ENCODE measurements at regions not wholly inside any gene's neighbourhood (a gene's known extent, or its start where the extent isn't known, plus 50 kb on each side); places are given as distances from the start of the nearest gene placed in this dataset.
"Not testable (repeated sequence)": the region's sequence is repeated elsewhere in the genome, so short reads cannot be mapped to it uniquely, and the experiment has no call there.

DNA sequence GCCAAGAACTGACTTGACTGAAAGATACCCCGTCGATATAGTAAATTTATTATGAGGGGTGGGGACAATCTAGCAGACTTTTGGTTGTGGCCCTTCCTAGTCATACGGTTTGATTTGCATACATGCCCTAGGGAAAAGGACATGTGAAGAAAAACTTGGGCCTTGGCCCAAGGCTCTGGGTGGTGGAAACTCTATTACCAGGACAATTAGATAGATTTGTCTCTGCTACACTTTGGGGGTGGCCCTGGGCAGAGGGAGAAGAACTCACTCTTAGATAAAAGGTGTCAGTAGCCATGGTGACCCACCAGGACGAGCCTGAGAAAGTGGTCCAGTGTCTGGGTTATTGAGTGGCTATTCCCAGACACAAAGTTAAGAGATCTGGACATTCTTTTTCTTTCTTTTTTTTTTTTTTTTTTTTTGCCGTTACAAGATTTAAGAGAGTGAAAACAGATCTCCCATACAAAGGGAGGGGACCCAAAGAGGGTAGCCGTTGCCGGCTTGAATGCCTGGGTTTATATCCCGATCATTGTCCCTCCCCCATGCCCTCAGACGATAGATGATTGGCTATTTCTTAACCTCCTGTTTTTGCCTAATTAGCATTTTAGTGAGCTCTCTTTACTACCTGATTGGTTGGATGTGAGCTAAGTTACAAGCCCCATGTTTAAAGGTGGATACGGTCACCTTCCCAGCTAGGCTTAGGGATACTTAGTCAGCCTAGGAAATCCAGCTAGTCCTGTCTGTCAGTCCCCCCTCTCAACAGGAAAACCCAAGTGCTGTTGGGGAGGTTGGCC lies 96.4 kb upstream of the SMAD3 start:
- DNase-seq: no peak

GRCh38 chr15:66974131-66974530 lies 91.3 kb upstream of the SMAD3 start:
- DNase-seq: not testable (repeated sequence)

DNA sequence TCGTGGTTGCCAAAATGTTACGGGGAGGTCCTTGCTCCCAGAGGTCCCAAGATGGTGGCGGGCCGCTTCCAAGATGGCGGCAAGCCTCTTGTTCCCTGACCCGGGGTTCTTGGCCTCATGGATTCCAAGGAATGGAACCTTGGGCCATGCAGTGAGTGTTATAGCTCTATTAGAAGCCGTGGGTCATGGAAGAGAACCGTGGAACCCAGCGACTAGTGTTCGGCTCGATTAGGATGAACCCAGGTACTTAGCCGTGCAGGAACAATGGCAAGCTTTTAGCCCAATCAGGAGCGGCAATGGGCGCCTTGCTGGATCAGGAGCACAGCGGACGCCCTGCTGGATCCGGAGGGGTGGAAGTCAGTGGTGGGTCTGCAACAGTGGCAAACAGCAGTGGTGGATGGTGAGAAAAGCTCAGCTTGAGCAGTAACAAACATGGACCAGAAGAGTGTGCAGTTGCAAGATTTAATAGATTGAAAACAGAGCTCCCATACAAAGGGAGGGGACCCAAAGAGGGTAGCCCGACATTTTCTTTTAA lies 89.2 kb upstream of the SMAD3 start:
- DNase-seq: not testable (repeated sequence)

DNA sequence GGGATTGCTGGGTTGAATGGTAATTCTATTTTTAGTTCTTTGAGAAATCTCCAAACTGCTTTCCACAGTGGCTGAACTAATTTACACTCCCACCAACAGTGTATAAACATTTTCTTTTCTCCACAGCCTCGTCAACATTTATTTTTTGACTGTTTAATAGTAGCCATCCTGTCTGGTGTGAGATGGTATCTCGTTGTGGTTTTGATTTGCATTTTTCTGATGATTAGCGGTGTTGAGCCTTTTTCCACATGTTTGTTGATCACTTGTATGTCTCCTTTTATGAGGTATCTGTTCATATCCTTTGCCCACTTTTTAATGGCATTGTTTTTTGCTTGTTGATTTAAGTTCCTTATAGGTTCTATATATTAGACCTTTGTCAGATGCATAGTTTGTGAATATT lies 85.1 kb upstream of the SMAD3 start:
- not testable (repeated sequence) for DNase-seq

DNA sequence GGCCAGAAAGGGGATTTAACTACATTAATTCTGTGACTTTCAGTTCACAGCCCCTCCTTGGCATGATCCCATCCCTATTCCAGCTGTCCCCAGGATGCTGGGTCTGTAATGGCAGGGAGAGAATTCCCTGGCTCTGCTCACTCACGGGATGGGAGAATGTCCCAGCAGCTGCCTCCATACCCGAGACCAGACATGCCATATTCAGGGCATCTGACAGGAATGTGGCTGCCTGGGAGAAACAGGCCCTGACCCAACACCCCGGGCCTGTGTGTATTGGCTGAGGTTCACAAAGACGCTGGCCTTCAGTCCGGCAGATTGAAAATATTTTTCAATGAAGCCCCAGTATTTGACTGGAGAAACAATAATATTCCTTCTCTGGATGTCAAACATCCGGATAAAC lies 83.6 kb upstream of the SMAD3 start:
- no peak for DNase-seq

GRCh38 chr15:66982250-66982649 lies 83.2 kb upstream of the SMAD3 start:
- no peak for DNase-seq

- DNase-seq: no peak
These were observed 82.6 kb upstream of the SMAD3 start for GRCh38 chr15:66982816-66983215.

DNA sequence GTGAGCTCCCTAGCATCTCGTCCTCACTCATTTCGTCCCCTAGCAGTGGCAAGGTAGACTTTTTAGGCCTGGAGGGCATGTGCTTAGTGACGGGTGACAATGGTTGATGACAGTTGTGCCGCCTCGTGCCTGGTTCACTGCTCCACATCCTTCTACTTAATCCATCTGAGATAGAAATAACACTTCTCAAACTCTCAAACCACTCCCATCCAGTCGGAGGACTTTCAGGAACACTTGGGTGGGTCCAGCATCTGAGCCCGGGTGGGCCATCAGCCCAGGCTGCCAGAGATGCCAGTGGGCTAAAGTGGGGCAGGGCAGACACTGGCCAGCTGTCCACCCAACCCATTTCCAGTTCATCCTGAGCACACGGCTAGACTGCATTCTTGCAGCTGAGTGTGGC lies 79.7 kb upstream of the SMAD3 start:
- DNase-seq: no peak

DNA sequence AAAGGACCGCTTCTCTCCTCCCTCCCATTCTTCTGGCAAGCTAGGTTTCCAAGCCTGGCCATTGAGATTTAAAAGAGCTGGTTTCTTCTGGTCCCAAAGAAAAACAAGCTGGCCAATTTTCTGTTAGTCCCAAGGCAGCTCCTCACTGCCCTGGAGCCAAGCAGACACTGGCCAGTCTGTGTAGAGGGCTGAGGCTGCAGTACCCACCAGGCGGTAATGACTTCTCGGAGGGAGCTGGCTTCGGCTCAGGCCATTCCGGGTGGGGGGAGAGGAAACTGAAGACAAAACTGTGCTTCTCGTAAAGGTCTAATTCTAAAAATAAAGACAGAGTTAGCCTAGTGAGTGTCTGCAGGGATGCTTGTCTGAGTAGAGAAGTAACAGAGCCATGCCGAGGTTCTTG lies 78.5 kb upstream of the SMAD3 start:
- no peak for DNase-seq

DNA sequence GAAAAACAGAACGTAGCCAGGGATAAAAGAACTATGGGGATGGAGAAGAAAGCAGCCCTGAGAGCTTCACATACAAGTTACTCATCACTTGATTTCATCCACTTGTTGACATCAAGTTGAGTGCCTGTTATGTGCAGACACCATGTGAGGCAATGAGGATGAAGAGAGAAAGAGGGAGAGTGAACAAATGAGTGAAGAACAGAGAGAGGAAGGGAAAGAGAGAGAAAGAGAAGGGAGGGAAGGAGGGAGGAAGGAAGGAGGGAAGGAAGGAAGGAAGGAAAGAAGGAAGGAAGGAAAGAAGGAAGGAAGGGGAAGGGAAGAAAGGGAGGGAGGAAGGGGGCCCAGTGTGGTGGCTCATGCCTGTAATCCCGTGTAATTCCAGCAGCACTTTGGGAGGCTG lies 72.3 kb upstream of the SMAD3 start:
- DNase-seq: no peak

DNA sequence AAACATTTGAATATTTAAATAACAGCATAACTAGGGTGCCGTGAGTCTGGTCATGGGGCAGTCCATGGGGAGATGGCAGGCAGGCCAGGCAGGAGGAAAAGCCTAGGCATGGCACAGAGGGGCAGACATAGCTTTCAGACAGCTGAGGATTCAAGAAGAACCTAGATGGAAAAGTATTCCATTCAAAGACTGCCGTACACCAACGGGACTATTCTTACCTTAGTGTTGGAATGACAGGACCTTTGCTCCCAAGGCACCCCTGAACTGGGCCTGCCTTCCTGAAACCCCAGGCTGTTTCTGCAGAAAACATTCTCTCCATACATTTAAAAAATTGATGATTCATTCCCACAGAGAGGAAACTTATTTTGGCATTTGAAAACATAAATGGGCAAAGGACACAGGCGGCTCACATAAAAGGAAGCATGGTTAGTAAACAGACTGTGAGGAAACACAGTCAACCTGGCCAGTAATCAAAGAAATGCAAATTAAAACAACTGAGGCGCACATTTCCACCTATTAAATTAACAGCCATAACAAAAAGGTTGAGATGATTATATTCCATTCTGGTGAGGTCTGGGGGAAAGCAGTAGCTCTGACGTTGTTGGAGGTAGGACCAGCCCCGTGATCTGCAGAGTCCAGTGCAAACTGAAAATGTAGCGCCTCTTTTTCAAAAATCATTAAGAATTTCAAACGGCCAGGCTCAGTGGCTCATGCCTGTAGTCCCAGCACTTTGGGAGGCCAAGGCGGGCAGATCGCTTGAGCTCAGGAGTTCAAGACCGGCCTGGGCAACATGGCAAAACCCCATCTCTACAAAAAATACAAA lies 71.3 kb upstream of the SMAD3 start:
- DNase-seq: no peak

DNA sequence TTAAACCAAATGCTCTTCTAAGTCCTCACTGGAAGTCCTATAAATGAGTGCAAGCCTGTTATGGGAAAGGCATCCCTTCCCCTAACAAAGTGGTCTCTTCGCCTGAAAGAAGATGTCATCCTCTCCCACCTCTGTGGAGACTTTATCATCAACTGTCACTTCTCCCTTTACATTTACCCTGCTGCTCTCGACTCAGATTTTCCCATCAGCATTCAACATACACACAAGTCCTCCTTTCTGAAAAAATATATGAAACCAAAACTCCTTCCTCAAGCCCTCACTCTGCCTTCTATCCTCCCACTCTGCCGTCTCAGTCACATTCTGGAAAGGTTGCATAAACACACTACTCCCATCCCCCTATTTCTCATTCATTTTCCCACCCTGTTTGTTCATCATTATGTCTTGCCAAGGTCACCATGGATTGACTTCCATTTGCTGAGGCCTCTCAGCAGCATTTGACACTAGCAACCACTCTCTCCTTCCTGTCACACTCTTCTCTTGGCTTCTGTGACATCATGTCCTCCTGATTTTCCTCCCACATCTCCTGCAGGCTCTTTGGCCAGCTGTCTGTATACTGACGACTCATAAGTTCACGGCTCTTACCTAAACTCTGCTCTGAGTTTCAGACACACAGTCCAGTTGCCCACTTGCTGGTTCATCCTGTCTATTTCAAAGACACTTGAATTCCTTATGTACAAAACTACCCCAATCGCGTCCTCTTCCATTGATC lies 70.3 kb upstream of the SMAD3 start:
- DNase-seq: no peak

- DNase-seq: no peak
These were observed 69.3 kb upstream of the SMAD3 start for GRCh38 chr15:66996094-66996493.

DNA sequence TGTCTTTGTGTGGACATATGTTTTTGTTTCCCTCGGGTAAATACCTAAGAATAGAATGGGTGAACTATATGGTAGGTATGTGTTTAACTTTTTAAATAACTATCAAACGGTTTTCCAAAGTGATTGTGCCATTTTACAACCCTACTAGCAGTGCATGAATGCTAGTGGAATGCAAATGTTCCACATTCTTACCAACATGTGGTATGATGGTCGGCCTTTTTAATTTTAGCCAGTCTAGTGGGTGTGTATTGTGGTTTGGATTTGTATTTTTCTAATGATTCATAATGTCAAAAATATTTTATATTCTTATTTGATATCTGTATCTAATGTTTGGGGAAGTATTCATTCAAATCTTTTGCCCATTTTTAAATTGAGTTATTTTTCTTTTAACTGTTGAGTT lies 68.2 kb upstream of the SMAD3 start:
- no peak for DNase-seq

DNA sequence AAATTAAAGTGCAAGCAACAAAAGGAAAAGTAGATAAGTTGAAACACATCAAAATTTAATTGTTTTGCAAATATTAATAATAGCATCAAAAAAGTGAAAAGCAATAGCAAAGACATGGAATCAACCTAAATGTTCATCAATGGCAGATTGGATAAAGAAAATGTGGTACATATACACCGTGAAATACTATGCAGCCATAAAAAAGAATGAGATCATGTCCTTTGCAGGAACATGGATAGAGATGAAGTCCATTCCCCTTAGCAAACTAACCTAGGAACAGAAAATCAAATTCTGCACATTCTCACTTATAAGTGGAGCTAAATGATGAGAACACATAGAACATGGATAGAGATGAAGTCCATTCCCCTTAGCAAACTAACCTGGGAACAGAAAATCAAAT lies 67.2 kb upstream of the SMAD3 start:
- DNase-seq: not testable (repeated sequence)

GRCh38 chr15:66999046-66999968 lies 66.1 kb upstream of the SMAD3 start:
- no peak for DNase-seq

GRCh38 chr15:67000896-67001295 lies 64.5 kb upstream of the SMAD3 start:
- DNase-seq: no peak

DNA sequence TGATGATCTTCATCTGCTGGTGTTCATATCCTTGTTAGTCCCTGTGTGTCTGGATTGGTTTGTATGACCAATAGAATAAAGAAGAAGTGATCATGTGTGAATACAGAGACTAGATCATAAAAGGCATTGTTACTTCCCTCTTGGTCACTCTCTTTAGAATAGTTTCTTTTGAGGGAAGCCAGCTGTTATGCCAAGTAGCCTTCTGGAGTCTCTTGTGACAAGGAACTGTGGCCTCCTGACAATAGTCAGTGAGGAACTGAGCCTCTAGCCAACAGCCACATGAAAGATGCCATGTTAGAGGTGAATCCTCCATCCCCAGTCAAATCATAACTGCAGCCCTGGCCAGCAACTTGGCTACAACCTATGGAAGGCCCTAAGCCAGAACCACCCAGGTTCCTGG lies 63.0 kb upstream of the SMAD3 start:
- no peak for DNase-seq

DNA sequence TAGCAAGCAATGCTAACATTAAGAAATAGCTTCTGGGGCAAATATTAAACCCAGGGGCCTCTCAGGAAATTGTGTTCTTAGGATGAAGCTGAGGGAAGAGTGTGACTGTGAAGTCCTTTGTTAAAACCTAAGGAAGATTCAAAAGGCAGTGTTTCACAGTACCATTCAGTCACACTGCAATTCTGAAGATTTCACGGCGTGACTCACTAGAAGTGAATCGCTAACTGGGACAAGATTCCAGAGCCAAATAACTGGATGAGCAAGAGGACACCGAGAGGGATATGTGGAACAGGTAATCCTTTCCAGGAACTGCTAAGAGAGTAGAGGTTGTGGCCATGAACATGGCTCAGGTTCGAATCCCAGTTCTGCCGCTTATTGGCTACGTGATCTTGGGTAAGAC lies 61.8 kb upstream of the SMAD3 start:
- DNase-seq: no peak

GRCh38 chr15:67004142-67004541 lies 61.3 kb upstream of the SMAD3 start:
- no peak for DNase-seq

DNA sequence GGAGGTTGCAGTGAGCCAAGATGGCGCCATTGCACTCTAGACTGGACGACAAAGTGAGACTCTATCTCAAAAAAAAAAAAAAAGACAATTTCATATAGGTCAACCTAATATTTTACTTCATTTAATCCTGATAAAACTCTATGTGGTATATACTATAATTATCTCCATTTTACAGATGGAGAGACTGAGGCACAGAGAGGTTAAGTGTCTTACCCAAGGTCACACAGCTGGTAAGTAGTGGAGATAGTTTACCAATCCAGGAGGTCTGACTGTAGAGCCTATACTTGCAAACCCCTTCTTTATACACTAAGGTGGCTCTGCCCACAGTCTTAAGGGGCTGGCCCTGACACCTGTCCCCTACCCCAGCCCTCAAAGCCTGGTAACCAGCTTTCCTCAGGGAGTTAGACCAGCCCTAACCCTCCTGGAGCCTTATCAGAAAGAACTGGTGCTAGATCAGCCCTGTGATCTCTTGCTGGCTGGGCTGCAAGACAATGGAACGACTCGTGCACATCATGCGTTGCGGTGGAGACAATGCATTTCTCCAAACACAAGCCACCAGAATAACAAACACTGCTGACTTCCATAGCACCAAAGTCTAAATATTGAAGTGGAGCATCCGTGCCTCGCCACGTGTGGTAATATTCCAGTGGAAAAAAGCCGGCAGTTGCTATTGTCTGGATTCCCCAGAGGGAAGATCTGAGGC lies 60.0 kb upstream of the SMAD3 start:
- DNase-seq: no peak

Data from stimulated activated CD4-positive, alpha-beta T cell treated with anti-CD3 and anti-CD28 coated beads, Interleukin-15, amount 100 ng/mL, for 24 hours (primary cell).